Stimulated activated naive CD4-positive, alpha-beta T cell (primary cell): ENCODE measurements at regions not wholly inside any gene's neighbourhood (a gene's known extent, or its start where the extent isn't known, plus 50 kb on each side); places are given as distances from the start of the nearest gene placed in this dataset.
"Not testable (repeated sequence)": the region's sequence is repeated elsewhere in the genome, so short reads cannot be mapped to it uniquely, and the experiment has no call there.

ENCODE experiments used
- DNase-seq, 6 experiments: peaks; one replicate each; lab custom pipeline; 2025; lab: John Stamatoyannopoulos, UW

DNA sequence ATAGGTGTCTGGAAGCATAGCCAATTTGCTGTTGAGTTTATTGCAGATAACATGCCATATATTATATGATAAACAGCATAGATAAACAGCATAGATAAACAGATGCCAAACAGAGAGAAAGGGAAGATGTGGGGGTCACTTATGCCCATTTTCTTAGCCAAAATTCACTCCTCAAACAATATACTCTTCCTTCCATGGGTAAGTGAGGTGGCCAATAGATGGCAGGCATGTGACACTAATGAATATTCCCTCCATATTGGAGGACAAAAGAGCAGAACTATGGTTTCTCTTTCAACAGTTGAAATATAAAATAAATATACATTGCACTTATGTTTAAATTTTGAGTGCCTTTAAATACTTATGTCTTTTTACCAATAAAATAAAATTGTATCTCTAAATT, 1212.8 kb downstream of the REEP3 start:
- no peak for DNase-seq

DNA sequence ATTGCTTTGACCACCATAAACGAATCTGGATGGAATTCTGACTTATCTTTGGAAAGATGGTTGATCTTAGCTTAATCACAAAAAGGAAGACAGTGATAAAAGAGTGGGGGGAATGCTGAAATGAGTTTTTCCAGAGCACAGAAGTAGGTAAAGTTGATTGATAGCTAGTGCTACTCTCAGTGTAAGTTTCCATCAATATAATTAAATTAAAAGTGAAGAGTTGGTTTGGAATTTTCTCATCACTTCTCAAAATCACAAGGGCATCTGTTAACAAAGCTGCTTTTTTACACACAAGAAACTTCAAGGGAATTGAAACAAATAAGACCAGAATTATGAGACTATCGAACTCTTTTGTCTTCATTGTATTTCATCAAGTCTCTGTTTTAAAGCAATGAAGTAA, 1217.3 kb downstream of the REEP3 start:
- DNase-seq: no peak

DNA sequence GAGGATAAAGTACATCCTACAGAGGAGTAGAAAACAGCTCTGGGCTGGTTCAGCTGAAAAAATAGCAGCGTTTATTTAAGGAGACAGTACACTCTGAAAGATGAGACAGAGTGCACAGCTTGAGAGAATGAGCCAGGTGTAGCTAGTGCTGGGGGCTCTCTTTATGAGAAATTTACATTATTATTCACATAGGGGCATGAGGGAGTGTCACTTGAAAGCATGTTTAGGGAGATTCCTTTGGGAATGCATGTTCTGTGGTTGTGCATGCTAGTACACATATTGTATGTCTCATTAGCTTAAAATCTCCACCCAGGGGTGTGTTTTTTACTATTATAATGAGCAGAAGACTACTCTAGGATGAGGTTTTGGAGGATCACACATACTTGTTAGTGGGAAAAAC, 1224.4 kb downstream of the REEP3 start:
- DNase-seq: no peak

DNA sequence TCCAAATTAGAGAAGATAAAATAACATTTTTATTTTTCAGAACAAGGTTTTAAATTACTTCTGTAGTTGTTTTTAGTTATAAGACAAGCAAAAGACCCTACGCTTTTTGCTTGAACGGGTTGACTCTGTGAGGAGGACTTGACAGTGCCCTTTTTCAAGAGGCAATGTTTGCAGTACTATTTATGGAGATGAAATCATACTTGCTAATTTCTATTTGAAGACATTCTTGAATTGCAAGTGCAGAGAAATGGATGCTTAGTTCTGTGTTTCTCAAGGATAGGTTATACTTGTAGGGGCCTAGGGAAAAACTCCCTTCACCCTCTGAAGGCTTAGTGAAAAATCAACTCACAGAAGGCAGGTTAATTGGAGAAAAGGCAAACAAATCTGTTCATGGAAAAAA, 1229.5 kb downstream of the REEP3 start:
- no peak for DNase-seq

DNA sequence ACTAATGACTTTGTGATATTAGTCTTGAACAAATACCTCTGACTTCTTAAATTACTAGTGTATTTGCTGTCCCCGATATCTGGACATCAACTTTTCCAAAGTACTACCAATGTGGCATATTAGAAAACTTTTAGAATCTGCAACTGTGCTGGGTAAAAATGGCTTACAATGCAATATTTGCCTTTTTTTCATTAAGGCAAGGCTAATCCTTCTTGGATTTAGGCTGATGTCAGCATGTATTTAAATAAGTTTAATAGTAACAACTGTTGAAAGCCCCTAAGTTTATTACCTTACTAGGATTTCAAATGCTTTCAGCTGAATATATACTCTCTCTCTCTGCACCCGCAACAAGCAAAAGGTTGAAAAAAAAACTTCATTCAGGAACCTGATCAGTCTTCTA, 1232.3 kb downstream of the REEP3 start:
- no peak for DNase-seq

DNA sequence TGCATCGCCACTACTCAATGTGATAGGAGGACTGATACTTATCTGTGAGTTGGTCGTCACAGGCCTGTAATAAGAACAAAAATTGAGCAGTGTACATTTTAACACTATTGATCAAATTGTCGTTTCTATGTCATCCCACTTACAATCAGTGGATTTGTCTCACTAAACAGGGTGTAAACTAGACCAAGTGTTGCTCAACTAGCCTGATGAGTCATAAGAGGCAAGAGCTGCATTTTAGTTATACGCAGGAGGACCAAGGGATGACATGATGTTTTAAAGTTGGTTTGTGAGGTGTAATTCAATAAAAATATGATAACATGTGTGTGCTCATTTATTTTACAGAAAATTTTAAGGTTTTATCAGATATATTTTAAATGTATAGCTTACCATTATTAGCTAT, 1239.2 kb downstream of the REEP3 start:
- DNase-seq: no peak

DNA sequence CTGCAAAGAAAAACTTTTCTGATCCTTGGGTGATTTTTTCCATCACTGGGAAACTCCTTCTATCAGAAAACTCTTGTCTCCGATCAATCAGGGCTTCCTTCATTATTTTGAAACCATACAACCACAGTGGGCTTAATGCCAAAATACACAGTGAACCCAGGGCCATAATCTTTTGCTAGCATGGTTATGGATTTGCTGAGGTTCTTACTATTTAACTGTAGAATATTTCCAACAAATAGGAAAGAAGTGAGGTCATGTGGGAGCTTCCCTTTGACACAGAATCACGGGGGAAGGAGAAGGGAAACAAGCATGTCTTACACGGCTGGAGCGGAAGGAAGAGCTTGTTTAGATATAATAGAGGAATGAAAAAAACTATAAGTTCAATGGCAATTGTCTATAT, 1241.7 kb downstream of the REEP3 start:
- DNase-seq: no peak

DNA sequence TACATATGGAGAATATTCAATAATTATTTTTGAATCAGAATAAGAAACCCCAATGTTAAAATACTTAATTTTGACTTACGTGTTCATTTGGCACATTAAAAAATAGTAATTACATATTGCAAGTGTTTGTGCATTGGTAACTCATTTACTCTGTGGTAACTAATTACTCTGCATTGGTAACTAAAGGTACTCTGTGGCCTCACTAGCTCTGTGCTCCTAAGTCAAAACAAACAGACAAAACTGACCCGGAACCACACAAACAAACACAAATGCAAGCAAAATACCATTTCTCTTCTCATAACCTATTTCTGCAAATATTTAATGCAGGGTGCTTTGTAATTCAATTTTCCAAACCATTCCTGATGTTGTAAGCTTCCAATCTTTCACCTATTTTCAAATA, 1244.3 kb downstream of the REEP3 start:
- DNase-seq: no peak

DNA sequence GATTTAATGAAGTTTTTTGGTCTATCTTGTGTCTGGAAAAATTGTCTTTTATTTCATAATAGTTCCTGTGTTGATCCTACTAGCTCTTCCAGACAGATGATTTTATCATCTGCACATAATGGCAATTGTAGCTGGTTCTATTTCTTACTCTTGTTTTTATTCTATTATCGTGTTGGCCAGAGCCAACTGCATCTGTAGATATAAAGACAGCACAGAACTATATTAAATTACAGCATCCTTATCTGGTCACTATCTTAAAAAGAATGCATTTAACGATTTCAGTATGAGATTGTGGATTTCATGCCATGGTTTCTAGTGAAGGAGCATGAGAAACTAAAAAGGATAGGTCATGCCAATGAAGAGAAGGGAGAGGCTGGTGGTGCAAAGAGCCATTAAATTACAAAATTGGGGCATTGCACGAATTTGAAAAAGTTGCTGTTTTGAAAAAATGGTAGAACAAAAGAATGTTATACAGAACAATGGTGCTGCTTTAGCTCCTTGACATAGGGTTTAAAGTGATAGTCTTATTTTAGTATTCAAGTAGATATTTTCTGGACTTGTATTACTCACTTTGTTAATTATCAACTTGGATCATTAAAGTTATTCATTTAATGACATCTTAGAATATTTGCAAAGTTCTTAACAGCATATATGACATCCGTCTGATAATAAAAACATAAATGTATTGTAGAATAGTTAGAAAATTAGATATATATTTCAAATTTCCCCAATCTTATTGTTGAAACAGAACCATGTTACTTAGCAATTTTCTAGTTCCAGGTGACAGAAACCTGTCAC, 1250.3 kb downstream of the REEP3 start:
- DNase-seq: no peak

DNA sequence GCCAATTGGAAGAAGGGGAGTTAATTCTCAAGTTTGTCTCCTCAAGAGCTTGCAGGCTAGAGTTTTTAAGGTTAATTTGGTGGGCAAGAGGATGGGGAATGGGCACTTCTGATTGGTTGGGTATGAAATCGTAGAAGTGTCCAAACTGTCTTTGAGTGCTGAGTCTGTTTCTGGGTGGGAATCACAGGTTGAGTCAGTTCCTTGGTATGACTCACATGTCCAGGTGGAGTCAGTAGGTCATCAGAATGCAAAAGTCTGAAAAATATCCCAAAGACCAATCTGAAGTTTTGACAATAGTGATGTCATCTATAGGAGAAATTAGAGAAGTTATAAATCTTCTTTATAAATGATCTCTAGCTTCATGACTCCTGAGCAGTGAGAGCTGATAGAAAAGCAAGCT, 1252.2 kb downstream of the REEP3 start:
- DNase-seq: no peak

DNA sequence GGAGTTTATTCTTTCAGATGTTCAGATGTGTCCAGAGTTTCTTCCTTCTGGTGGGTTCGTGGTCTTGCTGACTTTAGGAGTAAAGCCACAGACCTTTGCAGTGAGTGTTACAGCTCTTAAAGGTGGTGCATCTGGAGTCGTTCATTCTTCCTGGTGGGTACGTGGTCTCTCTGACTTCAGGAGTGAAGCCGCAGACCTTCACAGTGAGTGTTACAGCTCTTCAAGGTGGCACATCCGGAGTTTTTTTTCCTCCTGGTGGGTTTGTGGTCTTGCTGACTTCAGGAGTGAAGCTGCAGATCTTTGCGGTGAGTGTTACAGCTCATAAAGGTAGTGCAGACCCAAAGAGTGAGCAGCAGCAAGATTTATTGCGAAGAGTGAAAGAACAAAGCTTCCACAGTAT, 1263.2 kb downstream of the REEP3 start:
- not testable (repeated sequence) for DNase-seq

DNA sequence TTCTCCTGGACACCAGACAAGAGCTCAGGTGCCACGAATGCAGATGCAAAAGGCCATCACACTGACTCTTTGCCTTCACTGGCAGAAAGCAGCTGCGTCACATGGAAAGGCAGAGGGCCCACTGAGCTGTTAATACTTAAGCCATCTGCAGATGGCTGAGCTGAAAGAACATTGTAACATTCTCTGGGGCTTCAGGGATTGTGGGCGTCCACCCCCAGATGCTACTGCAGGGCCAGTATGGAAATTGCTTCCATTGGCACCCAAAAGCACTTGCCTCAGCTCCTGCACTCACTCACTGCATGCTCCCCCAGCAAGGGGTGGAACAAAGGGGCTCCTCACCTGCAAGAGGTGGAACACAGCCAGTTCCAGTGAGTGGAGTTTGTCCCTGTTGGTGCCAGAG, 1264.6 kb downstream of the REEP3 start:
- no peak for DNase-seq

DNA sequence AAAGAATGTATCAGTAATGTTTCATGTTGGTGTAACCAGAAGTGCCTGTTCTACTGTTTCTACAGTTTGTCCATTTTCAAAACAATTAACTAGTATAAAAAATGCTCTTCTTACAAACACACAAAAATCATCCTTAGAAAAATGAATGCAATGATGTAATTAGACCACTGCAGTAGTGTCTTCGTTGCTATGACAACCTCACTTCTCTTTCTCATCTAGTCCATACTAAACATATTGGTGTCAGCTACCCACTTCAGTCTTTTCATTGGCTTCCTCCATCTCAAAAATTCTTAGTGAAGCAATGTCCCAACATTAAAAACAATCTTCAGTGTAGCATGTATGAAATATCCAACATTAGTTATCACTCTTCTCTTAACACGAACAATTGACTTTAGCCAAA, 1265.8 kb downstream of the REEP3 start:
- no peak for DNase-seq

DNA sequence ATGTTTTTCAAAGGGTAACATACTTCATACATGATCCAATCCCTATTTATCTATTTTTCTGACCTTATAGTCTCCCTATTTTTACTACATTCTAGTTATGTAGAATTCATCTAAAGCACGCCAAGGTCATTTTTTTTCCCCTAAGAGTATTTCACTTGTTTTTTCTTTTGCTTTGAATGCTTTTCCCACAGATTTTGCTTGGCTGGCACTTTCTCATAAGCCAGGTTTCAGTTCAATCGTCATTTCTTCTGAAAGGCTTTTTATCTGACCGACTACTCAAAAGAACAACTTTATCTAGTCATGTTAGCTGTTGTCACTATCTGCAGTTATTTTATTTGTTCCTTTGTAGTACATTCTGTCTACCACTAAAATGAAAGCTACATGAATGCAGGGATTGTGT, 1274.6 kb downstream of the REEP3 start:
- no peak for DNase-seq

DNA sequence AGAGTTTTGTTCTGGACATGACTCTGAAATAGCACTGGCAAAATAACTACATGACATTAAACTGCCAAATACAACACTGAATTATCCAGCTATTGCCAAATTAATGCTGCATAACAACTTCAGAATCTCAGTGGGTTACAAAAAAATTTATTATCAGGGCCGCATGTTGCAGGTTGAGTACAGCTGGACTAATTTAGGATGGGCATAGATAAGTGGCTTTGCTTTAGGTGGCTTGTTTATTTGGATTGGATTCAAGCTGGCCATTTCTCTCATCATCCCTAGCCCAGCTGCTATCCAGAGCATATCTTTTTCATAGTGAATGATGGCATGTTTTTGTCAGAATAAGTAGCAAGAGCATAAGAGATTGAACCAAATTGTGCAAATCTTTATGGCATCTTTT, 1277.1 kb downstream of the REEP3 start:
- no peak for DNase-seq

DNA sequence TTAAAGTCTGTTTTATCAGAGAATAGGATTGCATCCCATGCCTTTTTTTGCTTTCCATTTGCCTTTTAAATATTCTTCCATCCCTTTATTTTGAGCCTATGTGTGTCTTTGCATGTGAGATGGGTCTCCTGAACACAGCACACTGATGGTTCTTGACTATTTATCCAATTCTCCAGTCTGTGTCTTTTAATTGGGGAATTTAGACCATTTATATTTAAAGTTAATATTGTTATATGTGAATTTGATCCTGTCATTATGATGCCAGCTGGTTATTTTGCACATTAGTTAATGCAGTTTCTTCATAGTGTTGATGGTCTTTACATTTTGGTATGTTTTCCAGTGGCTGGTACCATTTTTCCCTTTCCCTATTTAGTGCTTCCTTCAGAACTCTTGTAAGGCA, 1287.0 kb downstream of the REEP3 start:
- DNase-seq: not testable (repeated sequence)

DNA sequence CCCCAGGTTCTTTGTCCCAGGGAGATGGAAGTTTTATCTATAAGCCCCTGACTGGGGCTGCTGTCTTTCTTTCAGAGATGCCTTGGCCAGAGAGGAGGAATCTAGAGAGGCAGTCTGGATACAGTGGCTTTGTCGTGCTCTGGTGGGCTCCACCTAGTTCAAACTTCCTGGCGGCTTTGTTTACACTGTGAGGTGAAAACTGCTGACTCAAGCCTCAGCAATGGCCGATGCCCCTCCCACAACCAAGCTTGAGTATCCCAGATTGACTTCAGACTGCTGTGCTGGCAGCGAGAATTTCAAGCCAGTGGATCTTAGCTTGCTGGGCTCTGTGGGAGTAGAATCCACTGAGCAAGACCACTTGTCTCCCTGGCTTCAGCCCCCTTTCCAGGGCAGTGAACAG, 1288.8 kb downstream of the REEP3 start:
- not testable (repeated sequence) for DNase-seq

DNA sequence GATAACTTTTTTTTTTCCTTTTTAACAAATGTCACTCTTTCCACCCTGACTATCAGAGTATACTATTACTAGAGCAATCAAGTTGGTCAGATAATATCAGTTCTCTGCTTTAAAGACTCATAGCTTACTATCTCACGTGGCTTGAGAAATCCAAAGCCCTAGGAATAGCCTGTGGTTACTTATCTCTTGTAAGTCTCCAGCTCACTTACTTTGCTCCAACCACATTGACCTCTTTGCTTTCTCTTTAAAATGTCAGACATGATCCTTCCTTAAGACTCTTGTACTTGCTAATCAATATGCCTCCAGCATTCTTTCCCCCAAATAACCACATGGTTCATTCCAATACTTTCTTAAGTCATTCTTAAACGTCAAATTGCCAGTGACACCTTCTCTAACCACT, 1292.2 kb downstream of the REEP3 start:
- no peak for DNase-seq

DNA sequence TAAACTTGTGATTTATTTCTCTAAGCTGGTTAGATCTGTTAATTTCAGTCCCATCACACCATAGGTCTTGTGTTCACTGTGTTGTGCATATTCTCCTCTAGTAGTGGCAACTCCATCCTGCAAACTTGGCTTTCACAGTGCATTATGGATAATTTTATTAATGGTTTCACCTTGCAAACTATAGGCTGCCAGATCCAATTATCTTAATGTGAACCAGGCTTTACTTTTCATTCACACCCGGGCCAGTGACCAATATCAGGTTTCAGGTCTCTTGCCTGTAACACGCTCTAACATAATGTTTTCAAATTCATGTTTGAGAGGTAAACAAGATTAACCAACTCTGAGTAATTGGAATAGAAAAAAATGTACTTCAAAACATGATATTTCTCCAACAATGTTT, 1293.0 kb downstream of the REEP3 start:
- no peak for DNase-seq

DNA sequence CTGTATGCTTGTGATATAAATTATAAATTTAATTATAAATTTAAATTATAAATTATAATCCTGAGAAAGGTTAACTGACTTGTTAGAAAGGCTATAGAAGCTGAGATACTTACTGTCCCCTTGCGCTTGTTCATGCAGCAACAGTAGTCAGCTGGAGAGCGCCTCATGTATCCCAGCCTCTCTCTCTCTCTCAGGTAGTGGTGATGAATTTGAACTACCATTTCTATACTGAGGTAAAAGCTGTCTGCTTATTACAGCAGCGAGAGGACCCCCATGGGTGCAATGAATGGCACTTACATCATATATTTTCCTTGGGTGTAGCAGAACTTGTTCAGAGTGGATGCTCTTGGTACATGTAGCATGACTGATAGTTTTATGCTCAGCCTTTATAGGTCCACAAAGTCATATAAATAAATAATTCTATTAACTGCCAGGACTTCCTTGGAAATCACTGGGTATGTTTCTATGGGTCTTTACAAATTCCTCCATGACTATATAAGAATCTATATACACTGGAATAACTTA, 1308.7 kb downstream of the REEP3 start:
- DNase-seq: no peak

DNA sequence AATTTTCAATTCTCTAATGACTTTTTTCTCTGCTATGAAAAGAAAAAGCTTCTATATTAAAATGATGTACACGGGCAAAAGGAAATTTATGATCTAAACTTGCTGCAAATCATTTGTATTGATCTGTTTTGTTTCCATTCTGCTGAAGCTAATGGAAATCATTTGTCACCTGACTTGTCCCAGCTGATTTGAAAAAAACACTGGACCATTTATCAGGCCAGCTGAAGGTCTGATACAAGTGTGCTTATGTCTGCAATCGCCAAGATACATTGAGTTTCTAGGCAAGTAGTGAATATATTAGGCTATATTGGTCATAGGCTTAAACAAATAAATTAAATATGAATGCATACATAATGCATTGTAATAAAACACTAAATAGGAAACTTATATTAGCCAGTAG, 1309.7 kb downstream of the REEP3 start:
- no peak for DNase-seq

DNA sequence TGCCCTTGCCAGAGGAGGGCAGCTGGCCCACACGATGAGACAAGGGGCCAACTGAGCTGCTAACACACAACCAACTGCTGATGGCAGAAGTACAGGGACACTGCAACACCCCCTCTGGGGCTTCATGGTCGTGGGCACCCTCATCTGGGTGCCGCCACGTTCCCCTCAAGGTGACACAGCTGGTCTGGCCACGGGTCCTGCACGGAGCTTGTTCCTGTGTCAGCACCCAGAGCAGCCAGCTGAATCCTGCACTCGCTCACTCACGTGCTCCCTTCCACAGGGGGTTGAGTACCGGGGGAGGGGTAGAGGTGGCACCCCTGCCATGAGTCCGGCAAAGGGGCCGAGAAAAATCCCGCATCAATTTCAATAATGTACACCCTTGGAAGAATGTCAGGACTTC, 1319.1 kb downstream of the REEP3 start:
- no peak for DNase-seq

DNA sequence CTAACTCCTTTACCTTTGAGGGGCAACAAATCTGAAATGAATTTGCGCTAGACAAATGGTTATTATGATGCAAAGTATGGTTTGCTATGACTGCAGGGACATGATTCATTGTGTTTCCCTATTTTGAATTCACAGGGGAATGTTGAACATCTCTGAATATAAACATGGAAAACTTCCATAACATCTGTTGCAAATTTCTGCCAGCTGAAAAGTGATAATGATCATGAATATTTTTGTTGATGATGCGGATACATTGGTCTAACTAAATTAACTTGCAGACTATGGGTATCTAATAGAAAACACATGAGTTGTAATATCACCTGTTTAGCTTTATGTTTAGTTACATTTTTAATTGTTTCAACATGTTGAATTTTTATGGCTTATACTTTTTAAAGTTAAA, 1325.5 kb downstream of the REEP3 start:
- no peak for DNase-seq

DNA sequence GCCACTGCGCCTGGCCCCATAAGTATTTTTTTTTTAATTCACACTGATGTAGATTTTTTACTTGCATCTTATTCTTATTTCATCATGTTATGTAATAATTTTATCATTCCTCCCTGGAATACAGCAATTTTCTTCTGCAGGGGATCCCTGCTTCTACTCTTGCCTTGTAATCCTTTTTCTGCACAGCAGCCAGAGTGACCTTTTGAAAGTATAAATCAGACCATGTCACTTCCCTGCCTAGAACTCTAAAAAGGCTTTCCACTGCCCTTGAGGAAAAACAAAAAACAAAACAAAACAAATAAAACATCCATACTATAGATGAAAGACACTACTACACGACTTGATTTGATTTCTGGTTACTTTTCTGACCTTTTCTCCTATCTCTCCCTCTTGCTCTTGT, 1334.7 kb downstream of the REEP3 start:
- no peak for DNase-seq
